ENCODE measurements at regions not wholly inside any gene's neighbourhood (a gene's known extent, or its start where the extent isn't known, plus 50 kb on each side); places are given as distances from the start of the nearest gene placed in this dataset.

DNA sequence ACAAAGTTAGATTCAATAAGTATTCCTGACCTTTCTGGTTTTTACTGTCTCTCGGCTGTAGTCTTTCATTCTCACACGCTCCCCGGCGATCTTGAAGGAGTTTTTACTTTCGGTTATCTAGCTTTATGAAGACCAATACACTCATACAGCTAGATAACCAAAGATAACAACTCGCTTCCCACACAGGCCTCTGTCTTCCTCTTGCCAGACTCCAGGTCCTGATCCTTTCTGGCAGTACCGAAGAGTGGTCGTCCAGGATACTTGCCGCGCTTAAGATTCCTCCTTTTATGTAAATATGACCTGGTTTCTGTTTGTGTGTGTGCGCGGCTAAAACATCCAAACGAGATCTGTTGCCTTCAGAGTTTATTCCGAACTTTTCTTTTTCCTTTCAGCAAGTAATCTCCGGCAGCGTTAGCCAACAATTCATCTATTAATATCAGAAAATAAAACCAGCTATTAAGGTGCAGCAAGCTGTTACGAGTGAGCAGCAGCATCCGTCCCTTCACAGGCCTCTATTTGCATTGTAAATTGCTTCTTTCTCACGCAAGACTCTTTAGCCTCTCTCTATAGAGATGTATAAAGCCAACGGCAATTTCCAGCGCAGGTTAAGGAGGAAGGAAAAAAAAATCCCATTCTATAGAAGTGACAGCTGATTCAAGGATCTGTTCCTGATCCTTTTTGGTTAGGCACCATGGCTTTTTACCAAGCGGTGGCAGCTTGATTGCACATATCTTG lies 216.1 kb downstream of the MEF2C start:
- no peak for DNase-seq (ENCODE audit: extremely low read depth, insufficient read length)
- Histone ChIP-seq H3K36me3 (ENCODE audit: control insufficient read depth, insufficient read depth, low read length) (no peaks in the 10 kb centered on the region), H3K4me3 (replicated peaks; ENCODE audit: low read depth, low read length) (peak overlapping the region; percentile 89), H3K27me3 (replicated peaks; ENCODE audit: control insufficient read depth, insufficient read depth, low read length) (no peaks in the 10 kb centered on the region)
- no peak for TF ChIP-seq CTCF (IDR thresholded peaks at IDR 0.05; ENCODE audit: insufficient read depth, low read length, poor library complexity, severe bottlenecking)

- H3K36me3 ChIP-seq (ENCODE audit: control insufficient read depth, insufficient read depth, low read length) = no peaks in the 10 kb centered on the region
- no peaks in the 10 kb centered on the region for H3K27me3 ChIP-seq (replicated peaks; ENCODE audit: control insufficient read depth, insufficient read depth, low read length)
- TF ChIP-seq CTCF (IDR thresholded peaks at IDR 0.05; ENCODE audit: insufficient read depth, low read length, poor library complexity, severe bottlenecking) = no peak
- H3K4me3 ChIP-seq (replicated peaks; ENCODE audit: low read depth, low read length) = peak overlapping the region; percentile 89
- no peak for DNase-seq (ENCODE audit: extremely low read depth, insufficient read length)
Observed at GRCh38 chr5:88665750-88666215, 217.2 kb downstream of the MEF2C start.

GRCh38 chr5:88664645-88665044 lies 218.3 kb downstream of the MEF2C start:
- no peaks in the 10 kb centered on the region for H3K36me3 ChIP-seq (ENCODE audit: control insufficient read depth, insufficient read depth, low read length)
- H3K4me3 ChIP-seq (replicated peaks; ENCODE audit: low read depth, low read length) = peak overlapping the region; percentile 89
- DNase-seq (ENCODE audit: extremely low read depth, insufficient read length) = no peak
- H3K27me3 ChIP-seq (replicated peaks; ENCODE audit: control insufficient read depth, insufficient read depth, low read length) = no peaks in the 10 kb centered on the region
- no peak for TF ChIP-seq CTCF (IDR thresholded peaks at IDR 0.05; ENCODE audit: insufficient read depth, low read length, poor library complexity, severe bottlenecking)

GRCh38 chr5:88663793-88664216 lies 219.2 kb downstream of the MEF2C start:
- Histone ChIP-seq H3K36me3 (ENCODE audit: control insufficient read depth, insufficient read depth, low read length) (no peaks in the 10 kb centered on the region), H3K4me3 (replicated peaks; ENCODE audit: low read depth, low read length) (peak overlapping the region; percentile 89), H3K27me3 (replicated peaks; ENCODE audit: control insufficient read depth, insufficient read depth, low read length) (no peaks in the 10 kb centered on the region)
- DNase-seq (ENCODE audit: extremely low read depth, insufficient read length) = no peak
- TF ChIP-seq CTCF (IDR thresholded peaks at IDR 0.05; ENCODE audit: insufficient read depth, low read length, poor library complexity, severe bottlenecking) = no peak

GRCh38 chr5:88662846-88663245 lies 220.1 kb downstream of the MEF2C start:
- H3K36me3 ChIP-seq (ENCODE audit: control insufficient read depth, insufficient read depth, low read length) = no peaks in the 10 kb centered on the region
- H3K27me3 ChIP-seq (replicated peaks; ENCODE audit: control insufficient read depth, insufficient read depth, low read length) = no peaks in the 10 kb centered on the region
- TF ChIP-seq CTCF (IDR thresholded peaks at IDR 0.05; ENCODE audit: insufficient read depth, low read length, poor library complexity, severe bottlenecking) = no peak
- no peak overlapping the region; the same call in 1 of the 2 replicates for H3K4me3 ChIP-seq (replicated peaks; ENCODE audit: low read depth, low read length)
- DNase-seq (ENCODE audit: extremely low read depth, insufficient read length) = no peak

Data from GM06990 (cell line).